A549 (cell line): ENCODE measurements at regions not wholly inside any gene's neighbourhood (a gene's known extent, or its start where the extent isn't known, plus 50 kb on each side); places are given as distances from the start of the nearest gene placed in this dataset.

Experiments used
- ATAC-seq, 2 experiments: fragments of 200-7000 bp in 1 of 2; fragments of >200 bp in 1 of 2; cut with Nextera tagmentation in 1 of 2; cut with Tn5 transposase in 1 of 2; 3 replicates each; pipeline versions ENCODE4 v1.8.0 to v1.9.1; 2018 to 2020; ENCODE audit warnings: mild to moderate bottlenecking in 1 of 2, moderate library complexity in 1 of 2
- CTCF ChIA-PET: fragments of 300-600 bp; sonication (Branson Sonifier 250); formaldehyde crosslinking; extraction: SDS; loops from one replicate; lab custom pipeline; 2021; ENCODE audit warnings: antibody characterized with exemption, inconsistent platforms; lab: Yijun Ruan, JAX
- POLR2A ChIA-PET: fragments of 350-600 bp; formaldehyde crosslinking; extraction: SDS; loops from one replicate; lab custom pipeline; 2021; ENCODE audit warnings: antibody characterized with exemption, inconsistent platforms; lab: Yijun Ruan, JAX
- DNase-seq, 2 experiments: peaks; one replicate each; pipeline versions ENCODE4 v3.0.0 to v3.0.0-alpha.2; 2011 to 2016; ENCODE audit warnings: low read depth in 1 of 2, low spot score in 1 of 2
- FAIRE-seq: peaks from 2 replicates; lab custom pipeline; 2011; peaks lifted over from hg19 to GRCh38; lab: Jason Lieb, UNC
- H3K27ac ChIP-seq, 2 experiments: fragments of >200 bp; sonication (Bioruptor Twin); formaldehyde crosslinking; 3 replicates each; pipeline ENCODE4 v1.5.1; 2016 to 2017
- H3K4me1 ChIP-seq: fragments of >200 bp; sonication (Bioruptor Twin); formaldehyde crosslinking; 3 replicates; pipeline ENCODE4 v1.6.1; 2016
- H3K4me2 ChIP-seq: fragments of >200 bp; sonication (Bioruptor Twin); formaldehyde crosslinking; 3 replicates; pipeline ENCODE4 v1.6.1; 2016
- H3K4me3 ChIP-seq: fragments of >200 bp; sonication (Bioruptor Twin); formaldehyde crosslinking; 3 replicates; pipeline ENCODE4 v1.5.1; 2016
- H3K9me3 ChIP-seq: fragments of >200 bp; sonication (Bioruptor Twin); formaldehyde crosslinking; 3 replicates; pipeline ENCODE4 v1.6.1; 2016
- ATOH8 ChIP-seq: fragments of 250-450 bp; sonication (Bioruptor Pico); IDR thresholded peaks from 2 replicates; pipeline ENCODE4 v1.5.0; 2020; ENCODE audit warnings: low read depth, mild to moderate bottlenecking, moderate library complexity
- CBX2 ChIP-seq: fragments of 200-600 bp; sonication (generic); IDR thresholded peaks from 2 replicates; pipeline ENCODE4 v1.6.1; 2016; ENCODE audit warnings: low read depth, mild to moderate bottlenecking, borderline replicate concordance
- EHF ChIP-seq: fragments of 250-450 bp; sonication (Bioruptor Pico); IDR thresholded peaks from 2 replicates; pipeline ENCODE4 v1.5.0; 2020; ENCODE audit warnings: mild to moderate bottlenecking
- EHMT2 ChIP-seq: fragments of 200-600 bp; sonication (generic); IDR thresholded peaks from 2 replicates; pipeline ENCODE4 v1.6.1; 2016; ENCODE audit warnings: antibody characterized with exemption, low read depth, mild to moderate bottlenecking, moderate library complexity
- ELK1 ChIP-seq: fragments of 150-350 bp; IDR thresholded peaks from 2 replicates; pipeline ENCODE4 v1.6.1; 2014; ENCODE audit warnings: low read depth, mild to moderate bottlenecking, low read length
- FOSB ChIP-seq: fragments of 250-450 bp; sonication (Bioruptor Pico); IDR thresholded peaks from 2 replicates; pipeline ENCODE4 v1.5.0; 2020; ENCODE audit warnings: mild to moderate bottlenecking, moderate library complexity
- FOSL2 ChIP-seq, 2 experiments: fragments of 450-650 bp in 1 of 2; fragments of >200 bp in 1 of 2; sonication (Bioruptor Twin) in 1 of 2; formaldehyde crosslinking; IDR thresholded peaks; 2 replicates each; pipeline versions ENCODE4 v1.5.0 to v1.6.1; 2016 to 2020; ENCODE audit warnings: mild to moderate bottlenecking in 1 of 2, moderate library complexity in 1 of 2
- GATA3 ChIP-seq: IDR thresholded peaks from 2 replicates; pipeline ENCODE4 v1.6.1; 2012; ENCODE audit warnings: borderline replicate concordance
- HDAC2 ChIP-seq: fragments of 200-600 bp; sonication (generic); IDR thresholded peaks from 2 replicates; pipeline ENCODE4 v1.6.1; 2016
- HES2 ChIP-seq: fragments of >200 bp; sonication (Bioruptor Twin); formaldehyde crosslinking; IDR thresholded peaks from 2 replicates; pipeline ENCODE4 v1.6.1; 2016
- HOXB5 ChIP-seq: fragments of 250-450 bp; sonication (Bioruptor Pico); IDR thresholded peaks from 2 replicates; pipeline ENCODE4 v1.5.0; 2020; ENCODE audit warnings: mild to moderate bottlenecking, moderate library complexity
- JUN ChIP-seq, 2 experiments: fragments of >200 bp; sonication (Bioruptor Twin); formaldehyde crosslinking; IDR thresholded peaks; 2 replicates in 1 of 2; 3 replicates in 1 of 2; pipeline ENCODE4 v1.6.1; 2016 to 2017
- JUNB ChIP-seq: fragments of >200 bp; sonication (Bioruptor Twin); formaldehyde crosslinking; IDR thresholded peaks from 2 replicates; pipeline ENCODE4 v1.6.1; 2016
- KDM1A ChIP-seq: fragments of 200-600 bp; sonication (generic); IDR thresholded peaks from 2 replicates; pipeline ENCODE4 v1.6.1; 2016; ENCODE audit warnings: low read depth, mild to moderate bottlenecking
- KDM5A ChIP-seq: fragments of 200-600 bp; sonication (generic); IDR thresholded peaks from 2 replicates; pipeline ENCODE4 v1.6.1; 2016; ENCODE audit warnings: antibody characterized with exemption, mild to moderate bottlenecking
- MAX ChIP-seq: IDR thresholded peaks from 2 replicates; pipeline ENCODE4 v1.6.1; 2012
- MAZ ChIP-seq: fragments of 150-350 bp; IDR thresholded peaks from 2 replicates; pipeline ENCODE4 v1.6.1; 2014; ENCODE audit warnings: antibody characterized with exemption, low read depth, low read length, borderline replicate concordance
- MYC ChIP-seq: IDR thresholded peaks from 2 replicates; pipeline ENCODE4 v1.6.1; 2012; ENCODE audit warnings: mild to moderate bottlenecking, inconsistent platforms, low read length, improper control_type of control experiment, borderline replicate concordance
- PHF8 ChIP-seq: fragments of 200-600 bp; sonication (generic); IDR thresholded peaks from 2 replicates; pipeline ENCODE4 v1.6.1; 2016; ENCODE audit warnings: low read depth, mild to moderate bottlenecking, antibody characterized with exemption, moderate library complexity, borderline replicate concordance
- POLR2AphosphoS2 ChIP-seq: conservative IDR thresholded peaks from 2 replicates; pipeline ENCODE4 v1.6.1; 2012; ENCODE audit warnings: low read length, improper control_type of control experiment, inconsistent platforms
- RCOR1 ChIP-seq: fragments of 150-350 bp; IDR thresholded peaks from 2 replicates; pipeline ENCODE4 v1.6.1; 2014; ENCODE audit warnings: antibody characterized with exemption, low read length, low read depth
- REST ChIP-seq: fragments of 200-600 bp; sonication (generic); IDR thresholded peaks from 2 replicates; pipeline ENCODE4 v1.6.1; 2016; ENCODE audit warnings: antibody characterized with exemption, mild to moderate bottlenecking, moderate library complexity
- RFX5 ChIP-seq: fragments of 450-650 bp; IDR thresholded peaks from 2 replicates; pipeline ENCODE4 v1.7.1; 2014; ENCODE audit warnings: antibody characterized with exemption, mild to moderate bottlenecking, moderate library complexity
- RNF2 ChIP-seq: fragments of 200-600 bp; sonication (generic); IDR thresholded peaks from 2 replicates; pipeline ENCODE4 v1.6.1; 2016; ENCODE audit warnings: low read depth, mild to moderate bottlenecking, antibody characterized with exemption, moderate library complexity, borderline replicate concordance
- ZC3H11A ChIP-seq: fragments of 450-650 bp; IDR thresholded peaks from 2 replicates; pipeline ENCODE4 v1.6.1; 2014; ENCODE audit warnings: antibody characterized with exemption, mild to moderate bottlenecking
- ZFP36 ChIP-seq: fragments of 450-650 bp; IDR thresholded peaks from 2 replicates; pipeline ENCODE4 v1.6.1; 2014; ENCODE audit warnings: borderline replicate concordance; ENCODE audit not compliant: partially characterized antibody
- ZNF302 ChIP-seq: fragments of 250-450 bp; sonication (Bioruptor Pico); IDR thresholded peaks from 2 replicates; pipeline ENCODE4 v1.9.0; 2021; ENCODE audit warnings: inconsistent platforms, mild to moderate bottlenecking, moderate library complexity
- ZSCAN20 ChIP-seq: fragments of 250-450 bp; sonication (Bioruptor Pico); IDR thresholded peaks from 2 replicates; pipeline ENCODE4 v1.8.0; 2022; ENCODE audit warnings: mild to moderate bottlenecking, moderate library complexity
- WGBS: methylation state at CpG from one replicate; pipeline ENCODE4 v1.1.6; 2017; ENCODE audit errors: missing lambda C conversion rate; 5-methylcytosine and 5-hydroxymethylcytosine counted together
- TF ChIP-seq, protein P1 (sequence below): IDR thresholded peaks from 2 replicates; pipeline ENCODE4 v1.6.1; 2012

GRCh38 chr12:3407723-3408122 lies 83.3 kb upstream of the PRMT8 start:
- DNase-seq (no peak), FAIRE-seq (no peak), ATAC-seq (no peak)
- ChIA-PET CTCF (interaction anchor here (0.9 kb wide), 1 partner anchor 108 kb away, joined by 3 read pairs; no protein-coding TSS in a partner anchor), POLR2A (no interaction called here)
- peaks cover 11% of the 10 kb centered on the region; the same call in 1 of the 3 replicates for H3K9me3 ChIP-seq
- no peak overlapping the region for H3K4me3 ChIP-seq
- no peak overlapping the region for H3K4me2 ChIP-seq
- no peak for TF ChIP-seq EHF
- no peak for TF ChIP-seq ZSCAN20 (CRISPR knock-in tag)
- no peak for TF ChIP-seq HDAC2
- no peak for TF ChIP-seq ZC3H11A
- no peak for TF ChIP-seq HOXB5 (CRISPR knock-in tag)
- TF ChIP-seq JUN (IDR thresholded peaks at IDR 0.05) = no peak
- no peak for TF ChIP-seq ZFP36
- TF ChIP-seq ELK1 = no peak
- no peak for TF ChIP-seq PHF8
- no peak for TF ChIP-seq RFX5
- TF ChIP-seq MAZ = no peak
- no peak for TF ChIP-seq RNF2
- TF ChIP-seq KDM1A = no peak
- TF ChIP-seq JUNB = no peak
- TF ChIP-seq ATOH8 (CRISPR knock-in tag) = no peak
- TF ChIP-seq FOSL2 (IDR thresholded peaks at IDR 0.05) = no peak
- TF ChIP-seq FOSL2 (CRISPR knock-in tag; IDR thresholded peaks at IDR 0.05) = no peak
- no peak for TF ChIP-seq GATA3
- no peak overlapping the region for H3K27ac ChIP-seq
- 6% methylated on average over 1 of the region's 1 CpG for WGBS
- H3K4me1 ChIP-seq = no peaks in the 10 kb centered on the region

GRCh38 chr12:3409662-3410061 lies 81.3 kb upstream of the PRMT8 start:
- Histone ChIP-seq H3K9me3 (peaks cover 11% of the 10 kb centered on the region; the same call in 1 of the 3 replicates), H3K4me3 (no peak overlapping the region), H3K27ac (no peak overlapping the region), H3K4me1 (no peaks in the 10 kb centered on the region), H3K4me2 (no peak overlapping the region)
- no peak for ATAC-seq
- CTCF ChIA-PET = interaction anchor here (1.3 kb wide), 1 partner anchor 23 kb away, joined by 4 read pairs; no protein-coding TSS in a partner anchor
- DNase-seq = no peak
- TF ChIP-seq RFX5 (no peak), ZNF302 (CRISPR knock-in tag) (no peak), ELK1 (no peak), HES2 (no peak), HDAC2 (no peak), KDM5A (no peak), FOSB (CRISPR knock-in tag) (no peak), CBX2 (no peak), POLR2AphosphoS2 (no peak), EHF (no peak), RCOR1 (no peak), MYC (no peak), MAX (no peak), ZSCAN20 (CRISPR knock-in tag) (no peak), REST (no peak), EHMT2 (no peak), ZFP36 (no peak)
- TF ChIP-seq, protein P1, sequence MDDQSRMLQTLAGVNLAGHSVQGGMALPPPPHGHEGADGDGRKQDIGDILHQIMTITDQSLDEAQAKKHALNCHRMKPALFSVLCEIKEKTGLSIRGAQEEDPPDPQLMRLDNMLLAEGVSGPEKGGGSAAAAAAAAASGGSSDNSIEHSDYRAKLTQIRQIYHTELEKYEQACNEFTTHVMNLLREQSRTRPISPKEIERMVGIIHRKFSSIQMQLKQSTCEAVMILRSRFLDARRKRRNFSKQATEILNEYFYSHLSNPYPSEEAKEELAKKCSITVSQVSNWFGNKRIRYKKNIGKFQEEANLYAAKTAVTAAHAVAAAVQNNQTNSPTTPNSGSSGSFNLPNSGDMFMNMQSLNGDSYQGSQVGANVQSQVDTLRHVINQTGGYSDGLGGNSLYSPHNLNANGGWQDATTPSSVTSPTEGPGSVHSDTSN = no peak
- POLR2A ChIA-PET = no interaction called here
- 4% methylated on average over 2 of the region's 2 CpGs for WGBS
- FAIRE-seq = no peak
